ENCODE measurements at regions not wholly inside any gene's neighbourhood (a gene's known extent, or its start where the extent isn't known, plus 50 kb on each side); places are given as distances from the start of the nearest gene placed in this dataset.

DNA sequence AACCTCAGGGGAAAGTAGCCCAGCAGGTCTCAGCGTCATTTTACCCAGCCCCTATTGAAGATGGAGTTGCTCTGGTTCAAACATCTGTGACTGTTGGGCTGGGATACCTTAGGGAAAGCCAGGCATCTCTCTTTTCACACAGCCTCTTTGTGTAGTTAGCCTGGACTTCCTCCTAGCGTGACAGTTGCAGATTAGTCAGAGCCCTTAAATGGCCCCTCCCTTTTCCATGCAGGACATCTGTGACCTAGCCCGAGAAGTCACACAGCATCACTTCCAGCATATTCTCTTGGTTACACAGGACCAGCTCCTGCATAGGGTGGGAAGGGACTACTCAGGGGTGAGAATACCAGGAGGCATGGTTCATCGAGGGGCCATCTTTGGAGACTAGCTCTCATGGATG, 375.0 kb upstream of the RBFOX1 start:
- TF ChIP-seq, protein P1, sequence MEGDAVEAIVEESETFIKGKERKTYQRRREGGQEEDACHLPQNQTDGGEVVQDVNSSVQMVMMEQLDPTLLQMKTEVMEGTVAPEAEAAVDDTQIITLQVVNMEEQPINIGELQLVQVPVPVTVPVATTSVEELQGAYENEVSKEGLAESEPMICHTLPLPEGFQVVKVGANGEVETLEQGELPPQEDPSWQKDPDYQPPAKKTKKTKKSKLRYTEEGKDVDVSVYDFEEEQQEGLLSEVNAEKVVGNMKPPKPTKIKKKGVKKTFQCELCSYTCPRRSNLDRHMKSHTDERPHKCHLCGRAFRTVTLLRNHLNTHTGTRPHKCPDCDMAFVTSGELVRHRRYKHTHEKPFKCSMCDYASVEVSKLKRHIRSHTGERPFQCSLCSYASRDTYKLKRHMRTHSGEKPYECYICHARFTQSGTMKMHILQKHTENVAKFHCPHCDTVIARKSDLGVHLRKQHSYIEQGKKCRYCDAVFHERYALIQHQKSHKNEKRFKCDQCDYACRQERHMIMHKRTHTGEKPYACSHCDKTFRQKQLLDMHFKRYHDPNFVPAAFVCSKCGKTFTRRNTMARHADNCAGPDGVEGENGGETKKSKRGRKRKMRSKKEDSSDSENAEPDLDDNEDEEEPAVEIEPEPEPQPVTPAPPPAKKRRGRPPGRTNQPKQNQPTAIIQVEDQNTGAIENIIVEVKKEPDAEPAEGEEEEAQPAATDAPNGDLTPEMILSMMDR (conservative IDR thresholded peaks at IDR 0.05; ENCODE audit: low read depth, low read length): no peak
- no peak overlapping the region for H3K4me3 ChIP-seq (ENCODE audit: low read length)
- no peak for DNase-seq (ENCODE audit: low read depth)

DNA sequence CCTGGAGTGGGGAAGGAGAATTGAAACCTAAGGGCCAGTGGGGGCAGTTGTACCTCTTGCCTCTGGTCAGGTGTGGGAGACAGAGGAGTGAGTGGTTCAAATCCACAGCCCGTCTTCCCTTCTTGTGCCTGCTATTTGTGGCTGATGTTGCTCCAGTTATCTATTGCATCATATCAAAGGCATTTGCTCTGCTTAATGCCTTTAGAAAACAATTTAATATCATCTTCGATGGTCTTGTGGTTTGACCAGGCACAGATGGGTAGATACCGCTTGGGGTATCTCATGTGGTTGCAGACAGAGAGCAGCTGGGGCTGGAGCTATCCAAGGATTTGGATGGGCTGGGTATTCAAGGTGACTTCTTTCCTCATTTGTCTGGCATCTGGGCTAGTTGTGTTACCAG, 376.1 kb upstream of the RBFOX1 start:
- TF ChIP-seq, protein P1 (conservative IDR thresholded peaks at IDR 0.05; ENCODE audit: low read depth, low read length): no peak
- no peak for DNase-seq (ENCODE audit: low read depth)
- H3K4me3 ChIP-seq (ENCODE audit: low read length): no peak overlapping the region

DNA sequence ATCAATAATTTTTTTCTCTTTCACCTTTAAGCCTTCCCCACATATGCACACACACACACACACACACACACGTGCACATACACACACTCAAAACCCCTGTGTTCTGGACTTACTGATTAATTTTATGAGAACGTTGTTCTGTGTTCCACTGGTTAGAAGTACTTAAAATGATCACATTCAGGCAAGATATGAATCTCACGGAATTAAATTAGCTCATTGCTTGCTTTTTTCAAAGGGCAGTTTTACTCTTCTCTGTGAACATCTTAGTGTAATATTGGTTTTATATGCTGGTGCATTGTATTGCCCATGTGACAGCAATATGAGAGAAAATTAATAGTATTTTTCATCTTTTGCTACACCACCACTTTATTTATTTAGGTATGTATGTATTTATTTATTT, 377.3 kb upstream of the RBFOX1 start:
- TF ChIP-seq, protein P1 (conservative IDR thresholded peaks at IDR 0.05; ENCODE audit: low read depth, low read length): no peak
- no peak overlapping the region for H3K4me3 ChIP-seq (ENCODE audit: low read length)
- DNase-seq (ENCODE audit: low read depth): no peak

DNA sequence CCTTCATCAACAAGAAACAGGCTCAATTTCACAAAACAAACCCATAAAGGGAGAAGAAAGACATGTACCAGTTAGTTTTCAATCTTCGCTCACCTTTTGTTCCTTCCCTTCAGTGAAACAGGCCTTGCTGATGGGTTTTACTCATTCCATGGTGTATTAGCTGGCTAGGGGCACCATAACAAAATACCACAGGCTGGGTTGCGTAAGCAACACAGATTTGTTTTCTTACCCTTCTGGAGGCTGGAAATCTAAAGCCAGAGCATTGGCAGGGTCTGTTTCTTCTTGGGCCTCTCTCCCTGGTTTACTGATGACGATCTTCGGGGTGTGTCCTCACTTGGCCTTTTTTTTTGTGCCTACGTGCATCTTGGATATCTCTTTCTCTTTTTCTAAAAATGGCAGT, 383.4 kb upstream of the RBFOX1 start:
- no peak for DNase-seq (ENCODE audit: low read depth)
- TF ChIP-seq, protein P1 (conservative IDR thresholded peaks at IDR 0.05; ENCODE audit: low read depth, low read length): no peak
- no peak overlapping the region for H3K4me3 ChIP-seq (ENCODE audit: low read length)

GRCh38 chr16:6947291-6947690, 385.4 kb upstream of the RBFOX1 start:
- TF ChIP-seq, protein P1 (conservative IDR thresholded peaks at IDR 0.05; ENCODE audit: low read depth, low read length): no peak
- no peak for DNase-seq (ENCODE audit: low read depth)
- no peak overlapping the region for H3K4me3 ChIP-seq (ENCODE audit: low read length)

- no peak overlapping the region for H3K4me3 ChIP-seq (ENCODE audit: low read length)
- TF ChIP-seq, protein P1 (conservative IDR thresholded peaks at IDR 0.05; ENCODE audit: low read depth, low read length): no peak
- no peak for DNase-seq (ENCODE audit: low read depth)
Measured at GRCh38 chr16:6946802-6947201, 385.8 kb upstream of the RBFOX1 start.

DNA sequence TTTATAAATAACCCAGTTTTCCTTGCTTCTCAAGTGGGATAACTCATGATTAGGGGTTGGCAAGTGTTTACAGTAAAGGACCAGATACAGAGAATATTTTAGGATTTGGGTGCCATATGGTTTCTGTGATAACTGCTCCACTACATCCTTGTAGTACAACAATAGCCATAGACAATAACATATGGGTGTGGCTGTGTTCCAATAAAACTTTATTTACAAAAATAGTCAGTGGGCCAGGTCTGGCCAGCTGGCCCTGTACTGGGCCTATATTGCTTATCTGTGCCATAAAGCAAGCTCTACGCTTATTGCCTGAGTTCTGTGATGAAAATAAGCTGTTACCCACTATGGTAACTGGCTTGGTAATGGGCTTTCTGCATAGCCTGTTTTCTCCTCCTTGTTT, 386.5 kb upstream of the RBFOX1 start:
- H3K4me3 ChIP-seq (ENCODE audit: low read length): no peak overlapping the region
- TF ChIP-seq, protein P1 (conservative IDR thresholded peaks at IDR 0.05; ENCODE audit: low read depth, low read length): no peak
- no peak for DNase-seq (ENCODE audit: low read depth)
